Caco-2 (cell line): ENCODE measurements at regions not wholly inside any gene's neighbourhood (a gene's known extent, or its start where the extent isn't known, plus 50 kb on each side); places are given as distances from the start of the nearest gene placed in this dataset.

ENCODE experiments used
- BruUV-seq: library from RNA; stranded (reverse); fragments of 400-500 nt; replicated peaks from 2 replicates; lab custom pipeline; 2021; lab: Mats Ljungman, UMichigan
- CTCF ChIA-PET: fragments of 300-600 bp; sonication (Branson Sonifier 250); formaldehyde crosslinking; loops from one replicate; lab custom pipeline; 2022; ENCODE audit warnings: antibody characterized with exemption; lab: Charles Lee
- POLR2A ChIA-PET: fragments of 300-600 bp; sonication (Branson Sonifier 250); formaldehyde crosslinking; loops from one replicate; lab custom pipeline; 2022; ENCODE audit warnings: antibody characterized with exemption; lab: Charles Lee
- DNase-seq, 2 experiments: peaks; one replicate each; pipeline versions ENCODE4 v3.0.0 to v3.0.0-alpha.2; 2020 to 2022
- H3K27me3 ChIP-seq: replicated peaks from 2 replicates; pipeline ENCODE4 v1.6.0; 2011; ENCODE audit warnings: low read length; ENCODE audit not compliant: control insufficient read depth, insufficient read depth
- H3K36me3 ChIP-seq: 2 replicates; pipeline ENCODE4 v1.5.1; 2011; ENCODE audit warnings: low read length; ENCODE audit not compliant: control insufficient read depth, insufficient read depth
- H3K4me1 ChIP-seq: fragments of 250-450 bp; sonication (Bioruptor Pico); 2 replicates; pipeline ENCODE4 v1.5.1; 2020; ENCODE audit warnings: mild to moderate bottlenecking
- H3K4me3 ChIP-seq: 2 replicates; pipeline ENCODE4 v1.5.1; 2011; ENCODE audit warnings: low read depth, mild to moderate bottlenecking, control low read depth, low read length
- H3K9me3 ChIP-seq: fragments of 250-450 bp; sonication (Bioruptor Pico); 2 replicates; pipeline ENCODE4 v1.5.1; 2020; ENCODE audit warnings: mild to moderate bottlenecking, moderate library complexity
- H3K27ac Mint-ChIP-seq: one replicate; pipeline ENCODE4 v1.8.0; 2022; ENCODE audit warnings: mixed read lengths; ENCODE audit not compliant: unreplicated experiment
- H3K27me3 Mint-ChIP-seq: one replicate; pipeline ENCODE4 v1.8.0; 2022; ENCODE audit warnings: mixed read lengths; ENCODE audit not compliant: insufficient read depth, unreplicated experiment
- H3K36me3 Mint-ChIP-seq: one replicate; pipeline ENCODE4 v1.8.0; 2022; ENCODE audit warnings: mild to moderate bottlenecking, mixed read lengths; ENCODE audit not compliant: insufficient read depth, unreplicated experiment
- H3K4me1 Mint-ChIP-seq: one replicate; pipeline ENCODE4 v1.8.0; 2022; ENCODE audit warnings: low read depth, mixed read lengths; ENCODE audit not compliant: unreplicated experiment
- H3K4me3 Mint-ChIP-seq: one replicate; pipeline ENCODE4 v1.8.0; 2022; ENCODE audit warnings: mild to moderate bottlenecking, moderate library complexity, mixed read lengths; ENCODE audit not compliant: unreplicated experiment
- H3K9me3 Mint-ChIP-seq: one replicate; pipeline ENCODE4 v1.8.0; 2022; ENCODE audit warnings: mixed read lengths; ENCODE audit not compliant: unreplicated experiment
- CTCF ChIP-seq, 2 experiments: fragments of 200-600 bp in 1 of 2; IDR thresholded peaks; 1 replicate in 1 of 2; 2 replicates in 1 of 2; pipeline versions ENCODE4 v1.5.1 to v1.8.0; 2011 to 2022; ENCODE audit warnings: antibody characterized with exemption in 1 of 2, control low read depth in 1 of 2, inconsistent platforms in 1 of 2, low read depth in 1 of 2, low read length in 1 of 2, mild to moderate bottlenecking in 1 of 2, moderate library complexity in 1 of 2; ENCODE audit not compliant: insufficient read depth in 1 of 2, severe bottlenecking in 1 of 2, unreplicated experiment in 1 of 2
- intact Hi-C: fragments of 100-400 bp; cut with micrococcal nuclease; formaldehyde crosslinking; loops from one replicate; pipeline ENCODE4 v1.10.0; 2022; ENCODE audit not compliant: unreplicated experiment

- Histone ChIP-seq H3K4me3 (no peak overlapping the region), H3K36me3 (no peaks in the 10 kb centered on the region), H3K9me3 (no peaks in the 10 kb centered on the region), H3K4me1 (no peaks in the 10 kb centered on the region), H3K27me3 (no peaks in the 10 kb centered on the region; the same call in 1 of the 2 replicates)
- Mint-ChIP-seq H3K4me3 (no peak overlapping the region), H3K27ac (no peak overlapping the region), H3K4me1 (no peaks in the 10 kb centered on the region), H3K9me3 (no peaks in the 10 kb centered on the region), H3K36me3 (no peaks in the 10 kb centered on the region), H3K27me3 (peaks cover 17% of the 10 kb centered on the region)
- intact Hi-C loops, result no loop called here
- CTCF ChIA-PET, result no interaction called here
- POLR2A ChIA-PET, result no interaction called here
- no TSS peak for BruUV-seq
- DNase-seq, result peak; percentile 7 to 33
- TF ChIP-seq CTCF (IDR thresholded peaks at IDR 0.05; ENCODE audit: insufficient read depth in 1 of 2, low read depth in 1 of 2, low read length in 1 of 2, severe bottlenecking in 1 of 2, unreplicated experiment in 1 of 2), result no peak
These were observed 114.6 kb upstream of the TEX51 start for GRCh38 chr2:126784045-126784444.

- TF ChIP-seq CTCF (IDR thresholded peaks at IDR 0.05; ENCODE audit: insufficient read depth in 1 of 2, low read depth in 1 of 2, low read length in 1 of 2, severe bottlenecking in 1 of 2, unreplicated experiment in 1 of 2), result no peak
- H3K27ac Mint-ChIP-seq, result no peak overlapping the region
- CTCF ChIA-PET, result no interaction called here
- no peaks in the 10 kb centered on the region for H3K9me3 Mint-ChIP-seq
- H3K9me3 ChIP-seq, result no peaks in the 10 kb centered on the region
- no peaks in the 10 kb centered on the region for H3K36me3 ChIP-seq
- no peak overlapping the region for H3K4me3 ChIP-seq
- BruUV-seq, result no TSS peak
- no peaks in the 10 kb centered on the region; the same call in 1 of the 2 replicates for H3K27me3 ChIP-seq
- POLR2A ChIA-PET, result no interaction called here
- intact Hi-C loops, result no loop called here
- DNase-seq, result no peak
- H3K4me3 Mint-ChIP-seq, result no peak overlapping the region
- no peaks in the 10 kb centered on the region for H3K4me1 Mint-ChIP-seq
- H3K36me3 Mint-ChIP-seq, result no peaks in the 10 kb centered on the region
- H3K27me3 Mint-ChIP-seq, result peaks cover 17% of the 10 kb centered on the region
- H3K4me1 ChIP-seq, result no peaks in the 10 kb centered on the region
These were observed 114.1 kb upstream of the TEX51 start for GRCh38 chr2:126784621-126785020.

- TF ChIP-seq CTCF (IDR thresholded peaks at IDR 0.05; ENCODE audit: insufficient read depth in 1 of 2, low read depth in 1 of 2, low read length in 1 of 2, severe bottlenecking in 1 of 2, unreplicated experiment in 1 of 2), result no peak
- ChIA-PET CTCF (no interaction called here), POLR2A (no interaction called here)
- H3K9me3 Mint-ChIP-seq, result no peaks in the 10 kb centered on the region
- no peaks in the 10 kb centered on the region for H3K4me1 Mint-ChIP-seq
- no peaks in the 10 kb centered on the region for H3K9me3 ChIP-seq
- H3K4me3 Mint-ChIP-seq, result no peak overlapping the region
- H3K36me3 ChIP-seq, result no peaks in the 10 kb centered on the region
- H3K4me1 ChIP-seq, result no peaks in the 10 kb centered on the region
- H3K27ac Mint-ChIP-seq, result no peak overlapping the region
- intact Hi-C loops, result no loop called here
- no peak overlapping the region for H3K4me3 ChIP-seq
- H3K27me3 Mint-ChIP-seq, result peaks cover 17% of the 10 kb centered on the region
- H3K27me3 ChIP-seq, result no peaks in the 10 kb centered on the region; the same call in 1 of the 2 replicates
- no TSS peak for BruUV-seq
- no peak for DNase-seq
- no peaks in the 10 kb centered on the region for H3K36me3 Mint-ChIP-seq
These were observed 113.5 kb upstream of the TEX51 start for GRCh38 chr2:126785236-126785635.
